ENCODE measurements at regions not wholly inside any gene's neighbourhood (a gene's known extent, or its start where the extent isn't known, plus 50 kb on each side); places are given as distances from the start of the nearest gene placed in this dataset.
"Not testable (repeated sequence)": the region's sequence is repeated elsewhere in the genome, so short reads cannot be mapped to it uniquely, and the experiment has no call there.

DNA sequence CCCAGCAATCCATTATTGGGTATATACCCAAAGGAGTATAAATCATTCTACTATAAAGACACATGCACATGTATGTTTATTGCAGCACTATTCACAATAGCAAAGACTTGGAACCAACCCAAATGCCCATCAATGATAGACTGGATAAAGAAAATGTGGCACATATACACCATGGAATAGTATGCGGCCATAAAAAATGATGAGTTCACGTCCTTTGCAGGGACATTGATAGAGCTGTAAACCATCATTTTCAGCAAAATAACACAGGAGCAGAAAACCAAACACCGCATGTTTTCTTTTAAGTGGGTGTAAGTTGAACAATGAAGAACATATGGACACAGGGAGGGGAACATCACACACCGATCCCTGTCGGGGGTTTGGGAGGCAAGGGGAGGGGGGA lies 56.7 kb downstream of the PALS2 start:
- CTCF ChIA-PET, POLR2A ChIA-PET: not testable (repeated sequence)

DNA sequence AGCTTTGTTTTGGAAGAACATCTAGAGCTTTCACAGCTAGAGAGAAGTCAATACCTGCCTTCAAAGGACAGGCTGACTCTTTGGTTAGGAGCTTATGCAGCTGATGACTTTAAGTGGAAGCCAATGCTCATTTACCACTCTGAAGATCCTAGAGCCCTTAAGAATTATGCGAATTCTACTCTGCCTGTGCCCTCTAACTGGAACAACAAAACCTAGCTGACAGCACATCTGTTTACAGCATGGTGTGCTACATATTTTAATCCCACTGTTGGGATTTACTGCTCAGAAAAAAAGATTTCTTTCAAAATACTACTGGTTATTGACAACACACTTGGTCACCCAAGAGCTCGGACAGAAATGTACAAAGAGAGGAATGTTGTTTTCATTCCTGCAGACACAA lies 57.3 kb downstream of the PALS2 start:
- POLR2A ChIA-PET = no interaction called here
- CTCF ChIA-PET = no interaction called here

GRCh38 chr7:24637021-24637420 lies 63.8 kb downstream of the PALS2 start:
- ChIA-PET CTCF (interaction anchor here (0.7 kb wide), 1 partner anchor 457 kb away, joined by 5 read pairs; no protein-coding TSS in a partner anchor), POLR2A (no interaction called here)

GRCh38 chr7:24637706-24638105 lies 64.5 kb downstream of the PALS2 start:
- CTCF ChIA-PET = interaction anchor here (0.7 kb wide), 1 partner anchor 456 kb away, joined by 5 read pairs; no protein-coding TSS in a partner anchor
- POLR2A ChIA-PET = no interaction called here

DNA sequence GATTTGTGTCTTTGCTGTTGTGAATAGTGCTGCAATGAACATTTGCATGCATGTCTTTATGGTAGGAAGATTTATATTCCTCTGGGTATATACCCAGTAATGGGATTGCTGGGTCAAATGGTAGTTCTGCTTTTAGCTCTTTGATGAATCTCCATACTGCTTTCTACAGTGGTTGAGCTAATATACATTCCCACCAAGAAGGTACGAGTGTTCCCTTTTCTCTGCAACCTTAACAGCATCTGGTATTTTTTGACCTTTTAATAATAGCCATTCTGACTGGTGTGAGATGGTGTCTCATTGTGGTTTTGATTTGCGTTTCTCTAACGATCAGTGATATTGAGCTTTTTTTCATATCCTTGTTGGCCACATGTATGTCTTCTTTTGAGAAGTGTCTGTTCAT lies 71.3 kb downstream of the PALS2 start:
- CTCF ChIA-PET, POLR2A ChIA-PET: not testable (repeated sequence)

All from activated CD8-positive, alpha-beta memory T cell treated with anti-CD3 and anti-CD28 coated beads for 36 hours (primary cell).